ENCODE measurements at regions not wholly inside any gene's neighbourhood (a gene's known extent, or its start where the extent isn't known, plus 50 kb on each side); places are given as distances from the start of the nearest gene placed in this dataset.

GRCh38 chr11:70764356-70764905 lies 366.1 kb downstream of the CTTN start:
- Histone ChIP-seq H3K4me1 (no peaks in the 10 kb centered on the region), H3K27me3 (no peaks in the 10 kb centered on the region)
- no peak for TF ChIP-seq CTCF (IDR thresholded peaks at IDR 0.05)

GRCh38 chr11:70766901-70767300 lies 368.6 kb downstream of the CTTN start:
- no peaks in the 10 kb centered on the region for H3K9me3 ChIP-seq
- H3K4me3 ChIP-seq, result no peak overlapping the region
- H3K36me3 ChIP-seq, result no peaks in the 10 kb centered on the region
- H3K27ac ChIP-seq, result no peak overlapping the region
- H3K4me1 ChIP-seq, result no peaks in the 10 kb centered on the region
- no peak for DNase-seq (ENCODE audit: low spot score)
- H3K27me3 ChIP-seq, result no peaks in the 10 kb centered on the region
- no peak for TF ChIP-seq CTCF (IDR thresholded peaks at IDR 0.05)

More at GRCh38 chr11:70764356-70764905, 366.1 kb downstream of the CTTN start:
- Histone ChIP-seq H3K4me3 (no peak overlapping the region), H3K27ac (no peak overlapping the region), H3K9me3 (no peaks in the 10 kb centered on the region), H3K36me3 (no peaks in the 10 kb centered on the region)
- DNase-seq (ENCODE audit: low spot score), result no peak

- Histone ChIP-seq H3K9me3 (no peaks in the 10 kb centered on the region), H3K27me3 (no peaks in the 10 kb centered on the region), H3K4me1 (no peaks in the 10 kb centered on the region), H3K36me3 (no peaks in the 10 kb centered on the region), H3K4me3 (no peak overlapping the region), H3K27ac (no peak overlapping the region)
- no peak for TF ChIP-seq CTCF (IDR thresholded peaks at IDR 0.05)
- no peak for DNase-seq (ENCODE audit: low spot score)
Measured at GRCh38 chr11:70768346-70769095, 370.2 kb downstream of the CTTN start.

- H3K36me3 ChIP-seq, result no peaks in the 10 kb centered on the region
- no peak overlapping the region for H3K4me3 ChIP-seq
- DNase-seq (ENCODE audit: low spot score), result no peak
- H3K4me1 ChIP-seq, result no peaks in the 10 kb centered on the region
- H3K27ac ChIP-seq, result no peak overlapping the region
- no peak for TF ChIP-seq CTCF (IDR thresholded peaks at IDR 0.05)
- no peaks in the 10 kb centered on the region for H3K27me3 ChIP-seq
- no peaks in the 10 kb centered on the region for H3K9me3 ChIP-seq
Measured at GRCh38 chr11:70769106-70769505, 370.8 kb downstream of the CTTN start.

- TF ChIP-seq CTCF (IDR thresholded peaks at IDR 0.05), result no peak
Measured at GRCh38 chr11:70769521-70769920, 371.2 kb downstream of the CTTN start.

More at GRCh38 chr11:70769521-70769920, 371.2 kb downstream of the CTTN start:
- Histone ChIP-seq H3K9me3 (no peaks in the 10 kb centered on the region), H3K27ac (no peak overlapping the region), H3K4me1 (no peaks in the 10 kb centered on the region), H3K27me3 (no peaks in the 10 kb centered on the region), H3K36me3 (no peaks in the 10 kb centered on the region), H3K4me3 (no peak overlapping the region)
- no peak for DNase-seq (ENCODE audit: low spot score)

Measured in right atrium auricular region (tissue), 2 donors.